ENCODE measurements at regions not wholly inside any gene's neighbourhood (a gene's known extent, or its start where the extent isn't known, plus 50 kb on each side); places are given as distances from the start of the nearest gene placed in this dataset.

GRCh38 chr6:144990784-144991183, 705.6 kb downstream of the UTRN start:
- TF ChIP-seq, protein P1, sequence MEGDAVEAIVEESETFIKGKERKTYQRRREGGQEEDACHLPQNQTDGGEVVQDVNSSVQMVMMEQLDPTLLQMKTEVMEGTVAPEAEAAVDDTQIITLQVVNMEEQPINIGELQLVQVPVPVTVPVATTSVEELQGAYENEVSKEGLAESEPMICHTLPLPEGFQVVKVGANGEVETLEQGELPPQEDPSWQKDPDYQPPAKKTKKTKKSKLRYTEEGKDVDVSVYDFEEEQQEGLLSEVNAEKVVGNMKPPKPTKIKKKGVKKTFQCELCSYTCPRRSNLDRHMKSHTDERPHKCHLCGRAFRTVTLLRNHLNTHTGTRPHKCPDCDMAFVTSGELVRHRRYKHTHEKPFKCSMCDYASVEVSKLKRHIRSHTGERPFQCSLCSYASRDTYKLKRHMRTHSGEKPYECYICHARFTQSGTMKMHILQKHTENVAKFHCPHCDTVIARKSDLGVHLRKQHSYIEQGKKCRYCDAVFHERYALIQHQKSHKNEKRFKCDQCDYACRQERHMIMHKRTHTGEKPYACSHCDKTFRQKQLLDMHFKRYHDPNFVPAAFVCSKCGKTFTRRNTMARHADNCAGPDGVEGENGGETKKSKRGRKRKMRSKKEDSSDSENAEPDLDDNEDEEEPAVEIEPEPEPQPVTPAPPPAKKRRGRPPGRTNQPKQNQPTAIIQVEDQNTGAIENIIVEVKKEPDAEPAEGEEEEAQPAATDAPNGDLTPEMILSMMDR (IDR thresholded peaks at IDR 0.05; ENCODE audit: low read length), result no peak
- no peak for TF ChIP-seq EZH2phosphoT487 (IDR thresholded peaks at IDR 0.05; ENCODE audit: low read length)
